ENCODE measurements at regions not wholly inside any gene's neighbourhood (a gene's known extent, or its start where the extent isn't known, plus 50 kb on each side); places are given as distances from the start of the nearest gene placed in this dataset.

DNA sequence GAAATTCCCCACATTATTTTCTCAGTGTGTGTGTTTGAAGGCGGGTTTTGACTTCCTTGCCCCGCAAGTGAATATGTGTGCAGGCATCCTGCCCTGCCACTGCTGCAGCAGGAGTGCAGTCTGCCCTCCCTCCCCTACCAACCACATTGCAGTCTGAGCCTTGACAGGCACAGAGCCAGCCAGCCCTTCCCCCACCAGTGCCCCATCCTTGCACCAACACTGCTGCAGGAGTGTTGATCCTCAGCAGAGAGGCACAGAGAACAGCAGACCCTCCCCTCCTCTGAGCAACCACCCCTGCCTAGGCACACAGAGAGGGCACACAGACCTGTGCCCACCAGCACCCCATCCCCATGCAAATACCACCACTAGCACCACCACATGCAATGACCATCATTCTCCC, 683.0 kb upstream of the PKDCC start:
- FAIRE-seq (no peak), DNase-seq (ENCODE audit: insufficient read length, low spot score) (no peak)

DNA sequence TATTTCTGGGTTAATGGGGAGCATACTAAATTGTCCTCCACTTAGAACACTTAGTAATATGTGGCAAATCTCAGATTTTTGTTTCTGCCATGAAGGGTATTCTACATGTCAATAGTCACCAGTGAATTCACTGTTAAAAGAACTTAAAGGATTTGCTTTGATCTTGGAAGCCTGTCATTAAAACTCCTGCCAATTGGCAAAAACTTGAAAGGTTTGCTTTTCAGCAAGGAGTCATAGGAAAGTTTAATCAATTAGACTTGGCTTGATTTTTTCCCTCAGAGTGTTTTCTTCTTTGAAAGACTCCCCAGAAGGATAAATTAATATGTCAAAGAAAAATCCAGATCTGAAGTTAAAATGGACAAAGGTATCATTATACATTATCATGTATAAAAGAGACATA, 671.9 kb upstream of the PKDCC start:
- FAIRE-seq (no peak), DNase-seq (ENCODE audit: insufficient read length, low spot score) (no peak)

DNA sequence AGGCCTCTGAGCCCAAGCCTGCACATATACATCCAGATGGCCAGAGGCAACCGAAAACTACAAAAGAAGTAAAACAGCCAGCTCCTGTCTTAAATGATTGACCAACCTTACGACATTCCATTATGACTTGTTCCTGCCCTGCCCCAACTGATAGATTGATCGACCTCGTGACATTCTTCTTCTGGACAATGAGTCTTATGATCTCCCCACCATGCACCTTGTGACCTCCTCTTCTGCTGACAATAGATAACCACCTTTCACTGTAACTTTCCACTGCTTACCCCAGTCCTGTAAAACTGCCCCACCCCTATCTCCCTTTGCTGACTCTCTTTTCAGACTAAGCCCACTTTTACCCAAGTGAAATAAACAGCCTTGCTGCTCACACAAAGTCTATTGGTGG, 670.0 kb upstream of the PKDCC start:
- FAIRE-seq: no peak
- no peak for DNase-seq (ENCODE audit: insufficient read length, low spot score)

DNA sequence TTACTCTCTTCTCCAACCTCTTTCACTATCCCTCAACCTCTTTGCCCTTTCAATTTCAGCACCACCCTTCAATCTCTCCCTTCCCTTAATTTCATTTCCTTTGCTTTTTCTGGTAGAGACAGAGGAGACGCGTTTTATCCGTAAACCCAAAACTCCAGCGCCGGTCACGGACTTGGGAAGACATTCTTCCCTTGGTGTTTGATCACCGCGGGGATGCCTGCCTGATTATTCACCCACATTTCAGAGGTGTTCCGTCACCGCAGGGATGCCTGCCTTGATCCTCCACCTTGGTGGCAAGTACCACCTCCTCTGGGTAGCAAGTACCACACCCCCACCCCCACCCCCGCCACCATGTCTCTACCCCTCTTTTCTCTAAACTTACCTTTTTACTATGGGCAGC, 669.4 kb upstream of the PKDCC start:
- FAIRE-seq: no peak
- DNase-seq (ENCODE audit: insufficient read length, low spot score): no peak

DNA sequence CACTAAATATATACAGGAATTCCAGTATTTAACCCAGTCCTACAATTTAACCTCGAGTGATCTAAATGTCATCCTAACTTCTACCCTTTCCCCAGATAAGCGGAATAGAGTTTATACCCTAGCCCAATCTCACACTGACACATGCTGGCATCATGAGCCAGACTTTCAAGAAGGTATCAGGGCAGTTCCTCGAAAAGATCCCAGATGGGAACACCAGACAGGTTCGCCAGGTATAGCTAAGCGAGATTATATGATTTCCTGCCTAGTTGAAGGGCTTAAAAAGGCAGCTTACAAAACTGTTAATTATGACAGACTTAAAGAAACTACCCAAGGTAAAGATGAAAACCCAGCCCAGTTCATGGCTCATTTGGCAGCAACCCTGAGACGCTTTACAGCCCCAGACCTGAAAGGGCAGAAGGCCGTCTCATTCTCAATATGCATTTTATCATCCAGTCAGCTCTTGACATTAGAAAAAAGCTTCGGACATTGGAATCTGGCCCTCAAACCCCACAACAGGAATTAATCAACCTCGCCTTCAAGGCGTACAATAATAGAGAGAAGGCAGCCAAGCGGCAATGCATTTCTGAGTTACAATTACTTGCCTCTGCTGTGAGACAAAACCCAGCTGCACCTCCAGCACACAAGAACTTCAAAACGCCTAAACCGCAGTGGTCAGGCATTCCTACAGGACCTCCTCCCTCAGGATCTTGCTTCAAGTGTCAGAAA, 668.2 kb upstream of the PKDCC start:
- DNase-seq (ENCODE audit: insufficient read length, low spot score) (no peak), FAIRE-seq (no peak)

DNA sequence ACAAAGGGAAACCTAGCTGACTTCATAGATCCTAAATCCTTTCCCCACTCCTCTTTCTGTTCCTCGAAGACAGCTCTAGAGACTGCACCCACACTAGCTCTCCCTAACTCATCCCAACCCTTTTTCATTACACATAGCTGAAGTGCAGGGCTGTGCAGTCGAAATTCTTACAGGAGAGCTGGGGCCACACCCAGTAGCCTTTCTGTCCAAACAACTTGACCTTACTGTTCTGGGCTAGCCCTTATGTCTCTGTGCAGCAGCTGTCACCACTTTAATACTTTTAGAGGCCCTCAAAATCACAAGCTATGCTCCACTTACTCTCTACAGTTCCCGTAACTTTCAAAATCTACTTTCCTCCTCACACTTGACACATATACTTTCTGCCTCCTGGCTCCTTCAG, 666.1 kb upstream of the PKDCC start:
- DNase-seq (ENCODE audit: insufficient read length, low spot score) (no peak), FAIRE-seq (no peak)

DNA sequence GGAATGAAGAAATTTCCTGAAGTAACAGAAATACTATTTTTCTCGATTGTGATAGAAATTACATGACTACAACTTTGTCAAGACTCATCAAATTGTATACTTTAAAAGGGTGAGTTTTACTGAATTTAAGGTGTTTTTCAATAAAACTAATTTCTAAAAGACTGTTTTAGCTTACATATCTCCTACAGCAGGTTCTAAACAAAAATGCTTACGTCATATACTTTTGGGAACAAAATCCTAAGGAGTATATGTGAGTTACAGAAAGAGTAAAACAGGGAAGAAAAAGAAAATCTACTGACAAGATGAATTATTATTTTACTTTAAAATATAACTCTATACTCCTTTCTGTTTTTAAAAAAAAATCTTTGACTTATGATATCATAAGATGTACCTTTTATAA, 660.3 kb upstream of the PKDCC start:
- no peak for FAIRE-seq
- DNase-seq (ENCODE audit: insufficient read length, low spot score): no peak

DNA sequence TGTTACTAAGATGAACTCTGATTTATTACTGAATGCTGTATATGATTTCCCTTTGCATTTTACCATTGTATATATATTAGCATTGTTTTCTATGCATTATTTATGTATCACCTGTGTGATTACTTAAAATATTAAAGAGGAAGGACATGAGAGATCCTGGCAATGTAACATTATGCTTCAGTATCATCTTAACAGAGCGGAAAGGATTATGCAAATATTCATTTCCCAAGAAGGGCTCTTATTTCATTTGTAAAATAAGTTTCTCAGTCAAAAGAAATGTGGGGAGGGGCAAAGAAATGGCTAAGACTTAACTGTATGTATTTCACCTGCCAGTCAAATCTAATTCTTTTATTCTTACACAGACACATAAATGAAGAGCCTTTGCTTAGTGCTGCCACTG, 654.2 kb upstream of the PKDCC start:
- FAIRE-seq (no peak), DNase-seq (ENCODE audit: insufficient read length, low spot score) (no peak)

DNA sequence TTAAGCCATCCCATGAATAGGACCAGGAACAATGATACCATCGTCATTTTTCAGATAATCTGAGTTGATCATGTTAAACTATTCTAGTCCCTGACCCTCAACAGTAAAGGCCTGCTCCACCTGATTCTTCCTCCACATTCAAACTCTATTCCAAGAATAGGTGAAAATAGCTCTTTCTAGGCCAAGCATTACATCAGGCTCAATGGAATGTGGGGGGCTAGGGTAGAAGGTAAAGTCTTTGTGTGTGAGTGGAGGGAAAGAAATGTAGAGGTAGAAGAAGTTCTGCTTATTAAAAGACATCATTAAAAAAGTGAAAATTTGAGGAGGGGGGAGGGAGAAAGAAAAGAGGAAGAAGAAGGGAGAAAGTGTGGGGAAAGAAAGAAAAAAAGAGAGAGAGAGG, 653.3 kb upstream of the PKDCC start:
- DNase-seq (ENCODE audit: insufficient read length, low spot score): no peak
- no peak for FAIRE-seq

DNA sequence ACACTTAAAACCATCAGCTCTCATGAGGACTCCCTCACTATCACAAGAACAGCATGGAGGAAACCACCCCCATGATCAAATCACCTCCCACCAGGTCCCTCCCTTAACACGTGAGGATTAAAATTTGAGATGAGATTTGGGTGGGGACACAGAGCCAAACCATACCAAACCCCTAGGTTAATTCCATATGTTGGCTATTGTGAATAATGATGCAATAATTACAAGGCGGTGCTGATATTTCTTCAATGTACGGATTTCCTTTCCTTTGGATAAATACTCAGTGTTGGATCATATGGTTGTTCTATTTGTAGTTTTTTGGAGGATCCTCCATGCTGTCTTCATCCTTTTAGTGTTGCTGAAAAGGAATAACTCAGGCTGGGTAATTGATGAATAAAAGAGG, 652.1 kb upstream of the PKDCC start:
- FAIRE-seq: no peak
- no peak for DNase-seq (ENCODE audit: insufficient read length, low spot score)

DNA sequence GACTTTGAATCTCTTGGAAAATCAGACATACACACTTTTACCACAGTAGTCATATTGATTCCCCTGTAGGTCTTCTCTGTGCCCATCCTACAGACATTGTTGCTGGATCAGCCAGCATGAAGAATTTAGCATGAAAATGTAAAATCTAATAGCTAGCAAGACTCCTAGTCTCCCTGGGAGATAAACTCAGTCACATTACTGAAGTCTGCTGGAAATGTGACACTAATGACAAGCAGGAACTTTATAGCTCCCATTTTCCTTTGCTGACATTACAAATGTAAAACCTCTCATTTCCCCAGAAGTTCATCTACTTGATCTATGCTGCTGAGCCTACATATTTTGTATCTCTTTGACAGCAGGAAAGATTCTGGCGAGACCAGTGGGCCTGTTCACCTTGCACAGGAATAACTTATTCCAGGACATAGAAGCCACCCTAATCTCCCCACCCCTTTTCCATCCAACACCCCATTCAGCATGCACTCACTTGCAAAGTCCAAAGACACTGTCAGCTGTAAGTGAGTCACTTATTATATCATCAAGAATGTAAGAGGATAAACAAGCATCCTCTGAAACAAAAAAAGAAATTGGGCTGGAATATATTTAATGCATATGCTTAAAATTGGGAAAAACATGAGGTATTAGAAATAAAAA, 648.3 kb upstream of the PKDCC start:
- FAIRE-seq: no peak

DNA sequence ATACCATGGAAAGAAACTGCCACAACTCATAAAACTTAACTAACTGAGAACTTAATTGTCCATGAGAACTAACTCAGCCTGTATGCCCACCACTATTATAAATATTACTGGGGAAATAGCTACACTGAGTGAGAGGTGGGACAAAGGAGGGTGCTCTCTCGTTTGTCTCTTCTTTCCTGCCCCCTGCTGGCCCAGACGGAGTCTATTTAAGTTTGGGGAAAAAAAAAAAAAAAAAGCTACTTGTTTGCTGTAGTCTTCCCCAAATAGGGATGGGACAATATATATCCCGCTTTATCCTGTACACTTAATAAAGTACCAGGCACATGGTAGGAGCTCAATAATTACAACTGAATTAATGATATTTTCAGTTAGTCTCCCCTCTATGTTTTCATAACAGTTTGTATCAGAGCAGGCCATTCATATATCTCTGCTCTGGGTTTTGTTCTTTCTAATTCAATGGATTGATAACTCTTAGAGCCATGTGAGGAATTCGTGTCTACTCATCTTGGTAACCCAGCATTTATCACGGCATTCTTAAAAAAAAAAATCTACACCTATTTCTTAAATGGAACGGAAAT, 647.6 kb upstream of the PKDCC start:
- DNase-seq (ENCODE audit: insufficient read length, low spot score): no peak
- no peak for FAIRE-seq

More for the DNA sequence above, 648.3 kb upstream of the PKDCC start:
- DNase-seq (ENCODE audit: insufficient read length, low spot score): no peak

DNA sequence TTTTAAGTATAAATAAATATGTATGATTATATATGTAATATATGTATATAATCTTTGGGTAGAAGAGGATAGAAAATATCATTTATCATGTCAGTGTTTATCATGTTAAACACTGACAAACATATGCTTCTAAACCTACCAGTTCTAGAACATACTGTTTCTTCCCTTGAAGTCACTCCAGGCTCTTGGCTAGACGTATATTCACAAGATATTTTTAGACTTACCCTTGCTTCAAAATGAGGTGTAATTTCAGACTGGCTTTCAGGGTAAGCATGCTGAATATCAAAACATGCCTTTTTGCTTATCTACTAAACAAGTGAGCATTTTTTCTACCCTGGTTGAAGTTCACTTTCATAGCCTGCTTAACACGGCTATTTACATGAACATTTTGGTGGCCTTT, 642.4 kb upstream of the PKDCC start:
- DNase-seq (ENCODE audit: insufficient read length, low spot score) (no peak), FAIRE-seq (no peak)

DNA sequence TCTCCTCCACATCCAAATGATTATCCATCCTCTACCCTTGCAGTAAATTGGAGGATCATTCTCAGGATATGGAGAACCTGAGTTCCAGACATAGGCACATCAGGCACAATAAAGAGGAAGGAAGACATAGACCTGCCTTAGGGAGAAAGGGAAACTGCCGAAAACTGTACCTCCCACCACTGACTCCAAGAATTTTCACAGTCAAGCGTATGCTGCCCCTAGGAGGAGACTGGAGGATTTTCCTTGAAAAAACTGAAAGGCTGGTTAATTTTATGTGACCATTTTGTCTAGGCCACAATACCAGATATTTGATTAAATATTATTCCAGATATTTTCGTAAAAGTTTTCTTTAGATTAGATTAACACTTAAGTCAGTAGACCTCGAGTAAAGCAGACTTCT, 638.5 kb upstream of the PKDCC start:
- DNase-seq (ENCODE audit: insufficient read length, low spot score) (no peak), FAIRE-seq (no peak)

DNA sequence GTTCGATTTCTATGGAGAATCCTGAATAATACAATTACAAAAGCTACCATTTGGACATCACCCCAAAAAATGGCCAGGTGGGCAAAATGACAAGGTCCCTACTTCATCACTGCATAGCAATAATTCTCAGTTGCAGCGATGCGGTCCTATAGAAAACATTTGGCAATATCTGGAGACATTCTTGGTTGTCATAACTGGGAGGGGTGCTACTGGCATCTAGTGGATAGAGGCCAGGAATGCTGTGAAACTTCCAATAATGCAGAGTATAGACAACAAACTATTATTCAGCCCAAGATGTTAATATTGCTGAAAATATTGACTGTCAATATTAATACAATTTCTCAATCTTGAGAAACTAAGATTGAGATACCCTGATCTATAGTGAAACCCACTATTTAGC, 637.8 kb upstream of the PKDCC start:
- DNase-seq (ENCODE audit: insufficient read length, low spot score): no peak
- FAIRE-seq: no peak

DNA sequence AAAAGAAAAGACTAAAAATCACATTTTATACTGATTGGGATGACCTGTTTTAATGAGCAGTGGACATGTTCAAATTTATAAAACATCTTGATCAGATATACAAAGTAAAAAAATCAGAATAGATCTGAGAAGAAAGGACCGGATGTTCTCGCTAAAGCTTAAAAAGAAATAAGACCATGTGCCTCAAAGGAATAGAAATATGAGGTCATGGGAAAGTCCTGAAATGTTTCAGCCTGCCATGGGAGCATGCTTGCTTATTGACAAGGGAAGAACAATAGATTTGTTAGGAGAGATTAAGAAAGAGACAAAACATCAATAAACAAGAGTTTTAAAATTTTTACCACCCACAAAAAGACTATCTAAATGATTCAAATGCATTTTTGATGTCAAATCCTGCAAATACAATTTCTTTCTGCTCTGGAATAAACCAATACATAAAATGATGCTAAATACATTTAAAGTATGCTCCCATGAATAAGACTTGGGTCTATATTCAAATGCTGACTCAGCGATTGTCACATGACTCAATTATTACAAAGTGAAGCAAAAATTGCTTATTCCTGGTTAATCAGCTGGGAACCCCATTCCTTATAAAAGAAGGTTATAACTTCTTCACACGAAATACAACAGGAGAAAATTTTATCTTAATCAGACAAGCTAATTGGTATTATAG, 633.9 kb upstream of the PKDCC start:
- no peak for DNase-seq (ENCODE audit: insufficient read length, low spot score)
- FAIRE-seq: no peak

DNA sequence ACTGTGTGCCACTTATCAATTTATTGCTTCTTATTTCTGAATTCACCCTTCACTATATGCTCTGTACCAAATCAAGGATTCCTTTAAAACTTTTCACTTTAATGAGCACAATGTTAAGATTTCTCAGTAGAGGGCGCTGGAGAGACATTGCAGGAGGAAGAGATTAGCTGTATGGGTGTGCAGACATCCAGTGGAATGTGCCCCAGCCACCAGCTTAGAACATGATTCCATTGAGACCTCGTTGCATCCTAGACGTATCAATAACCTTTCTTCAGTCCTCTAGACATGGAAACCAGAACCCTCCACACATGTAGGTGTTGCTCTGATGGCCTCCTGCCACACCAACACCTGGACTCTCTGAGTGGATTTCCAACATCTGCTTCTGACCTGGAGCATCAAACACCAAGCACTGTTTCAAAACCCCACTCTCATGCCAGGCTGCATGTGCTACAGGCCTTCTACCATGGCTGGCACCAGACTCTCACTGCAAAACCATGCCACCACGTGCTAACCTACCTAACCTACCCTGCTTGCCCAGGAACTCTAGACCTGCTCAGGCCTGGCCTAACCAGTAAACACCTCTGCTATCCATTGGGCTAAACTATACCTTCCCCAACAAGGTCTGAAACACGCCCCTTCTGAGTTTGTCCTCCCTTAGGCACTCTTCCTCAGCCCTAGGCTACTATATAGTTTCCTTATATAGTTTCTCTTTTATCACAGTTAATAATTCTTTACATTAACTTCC, 633.2 kb upstream of the PKDCC start:
- FAIRE-seq (peak; percentile 71), DNase-seq (ENCODE audit: insufficient read length, low spot score) (peak; percentile 1)

DNA sequence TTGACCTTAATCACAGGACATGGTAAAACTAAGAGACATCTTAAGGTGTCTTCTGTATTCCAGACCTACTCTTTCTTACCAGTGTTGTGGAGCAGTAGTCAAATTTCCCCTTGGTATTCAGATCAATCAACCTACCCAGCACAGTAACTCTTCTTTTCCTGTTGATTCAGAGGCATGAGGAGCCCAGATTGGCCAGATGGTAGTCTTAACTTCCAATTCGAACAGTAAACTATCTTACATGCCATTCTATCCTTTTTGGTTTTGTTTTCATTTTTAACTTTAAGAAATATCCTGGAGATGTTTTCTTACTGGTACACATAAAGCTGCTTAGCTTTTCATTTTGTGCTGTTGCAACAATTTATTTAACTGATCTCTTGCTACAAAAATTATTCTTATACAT, 630.3 kb upstream of the PKDCC start:
- FAIRE-seq (no peak), DNase-seq (ENCODE audit: insufficient read length, low spot score) (no peak)

DNA sequence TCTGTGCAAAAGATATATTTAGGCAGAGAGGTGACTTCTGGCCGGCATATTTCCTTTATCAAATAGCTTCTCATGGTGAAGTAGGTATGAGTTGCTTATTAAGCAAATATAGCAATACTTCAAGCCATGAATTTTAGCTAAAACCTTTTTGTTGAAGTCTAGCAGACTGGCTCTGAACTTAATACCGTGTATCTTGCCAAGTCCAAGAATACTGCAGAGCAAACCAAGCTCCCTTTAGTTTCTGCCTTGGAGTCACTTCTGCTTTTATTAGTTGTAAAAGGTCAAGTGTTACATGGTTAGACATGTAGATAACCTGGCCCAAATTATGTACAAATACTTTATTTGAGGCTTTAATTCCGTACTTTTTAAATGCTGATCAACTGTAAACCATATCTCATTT, 627.6 kb upstream of the PKDCC start:
- DNase-seq (ENCODE audit: insufficient read length, low spot score): no peak
- FAIRE-seq: no peak

DNA sequence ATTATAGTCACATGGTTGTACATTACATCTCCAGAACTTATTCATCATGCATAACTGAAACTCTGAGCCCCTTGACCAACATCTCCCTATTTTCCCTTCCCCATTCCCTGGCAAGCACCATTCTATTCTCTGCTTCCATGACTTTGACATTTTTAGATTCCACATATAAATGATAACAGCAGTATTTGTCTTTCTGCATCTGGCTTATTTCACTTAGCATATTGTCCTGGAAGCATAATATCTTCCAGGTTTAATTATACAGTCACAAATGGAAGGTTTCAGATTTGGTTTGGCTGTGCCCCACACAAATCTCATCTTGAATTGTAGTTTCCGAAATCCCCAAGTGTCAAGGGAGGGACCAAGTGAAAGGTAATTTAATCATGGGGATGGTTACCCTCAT, 626.9 kb upstream of the PKDCC start:
- DNase-seq (ENCODE audit: insufficient read length, low spot score) (no peak), FAIRE-seq (no peak)

DNA sequence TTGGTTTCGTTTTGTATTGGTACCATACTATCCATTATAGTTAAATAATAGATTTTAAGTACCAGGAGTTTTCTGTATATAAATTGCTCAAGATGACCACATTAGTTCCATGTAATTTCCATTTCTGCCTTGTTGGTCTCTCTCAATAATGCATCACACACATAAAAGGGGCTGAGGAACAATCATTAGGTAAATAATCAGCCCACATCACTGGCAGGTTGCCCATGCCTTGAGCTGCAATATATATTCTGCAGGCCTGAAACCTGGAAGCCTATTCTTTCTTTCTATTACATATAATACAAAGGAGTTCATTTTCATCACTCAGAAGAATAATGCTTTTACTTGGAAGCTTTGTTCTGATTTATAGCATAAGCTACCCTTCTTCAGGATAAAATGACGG, 616.1 kb upstream of the PKDCC start:
- FAIRE-seq: no peak
- no peak for DNase-seq (ENCODE audit: insufficient read length, low spot score)

All from GM19239 (cell line).